Stimulated activated CD4-positive, alpha-beta T cell treated with anti-CD3 and anti-CD28 coated beads, TNF-alpha, amount 100 ng/mL, for 1 hour (primary cell): ENCODE measurements at regions not wholly inside any gene's neighbourhood (a gene's known extent, or its start where the extent isn't known, plus 50 kb on each side); places are given as distances from the start of the nearest gene placed in this dataset.
"Not testable (repeated sequence)": the region's sequence is repeated elsewhere in the genome, so short reads cannot be mapped to it uniquely, and the experiment has no call there.

Source experiments
- DNase-seq, 3 donors: peaks; one replicate each; pipeline ENCODE4 v3.0.0-alpha.2; 2020; ENCODE audit warnings: low read depth in 3 of 3, low spot score in 1 of 3

GRCh38 chr2:12479065-12479601 lies 237.6 kb upstream of the TRIB2 start:
- no peak for DNase-seq

GRCh38 chr2:12484536-12485115 lies 232.1 kb upstream of the TRIB2 start:
- DNase-seq, result no peak

- DNase-seq, result no peak
Observed at GRCh38 chr2:12486205-12487118, 230.3 kb upstream of the TRIB2 start.

GRCh38 chr2:12487253-12488004 lies 229.3 kb upstream of the TRIB2 start:
- DNase-seq, result no peak

- DNase-seq, result peak in 1 of 3 donors; percentile 27
Observed at GRCh38 chr2:12488352-12489318, 228.1 kb upstream of the TRIB2 start.

GRCh38 chr2:12490641-12491040 lies 226.1 kb upstream of the TRIB2 start:
- DNase-seq, result no peak

GRCh38 chr2:12492360-12492759 lies 224.4 kb upstream of the TRIB2 start:
- not testable (repeated sequence) for DNase-seq

GRCh38 chr2:12493031-12493513 lies 223.7 kb upstream of the TRIB2 start:
- peak in 1 of 3 donors; percentile 17 for DNase-seq

- no peak for DNase-seq
Observed at GRCh38 chr2:12495247-12495868, 221.4 kb upstream of the TRIB2 start.

GRCh38 chr2:12498286-12498685 lies 218.4 kb upstream of the TRIB2 start:
- DNase-seq, result no peak

GRCh38 chr2:12498704-12499103 lies 218.0 kb upstream of the TRIB2 start:
- no peak for DNase-seq

- no peak for DNase-seq
Observed at GRCh38 chr2:12500899-12501298, 215.8 kb upstream of the TRIB2 start.

- peak in 1 of 3 donors; percentile 48 for DNase-seq
Observed at GRCh38 chr2:12501469-12502158, 215.1 kb upstream of the TRIB2 start.

GRCh38 chr2:12502759-12503158 lies 214.0 kb upstream of the TRIB2 start:
- DNase-seq, result no peak

GRCh38 chr2:12504443-12504842 lies 212.3 kb upstream of the TRIB2 start:
- DNase-seq, result no peak

- DNase-seq, result no peak
Observed at GRCh38 chr2:12506846-12507245, 209.9 kb upstream of the TRIB2 start.

GRCh38 chr2:12507295-12507694 lies 209.4 kb upstream of the TRIB2 start:
- DNase-seq, result peak in 2 of 3 donors; percentile 39 to 53

- no peak for DNase-seq
Observed at GRCh38 chr2:12510070-12510469, 206.7 kb upstream of the TRIB2 start.

GRCh38 chr2:12513339-12513738 lies 203.4 kb upstream of the TRIB2 start:
- DNase-seq, result no peak
